ENCODE measurements at regions not wholly inside any gene's neighbourhood (a gene's known extent, or its start where the extent isn't known, plus 50 kb on each side); places are given as distances from the start of the nearest gene placed in this dataset.

- no peak for DNase-seq (ENCODE audit: low spot score)
- intact Hi-C loops (cut with DNase I): no loop called here
Observed at GRCh38 chr9:28887188-28887884, 1314.1 kb upstream of the C9orf72 start.

GRCh38 chr9:28888806-28889205, 1315.5 kb upstream of the C9orf72 start:
- DNase-seq (ENCODE audit: low spot score): no peak
- intact Hi-C loops (cut with DNase I): no loop called here

GRCh38 chr9:28892538-28892937, 1319.3 kb upstream of the C9orf72 start:
- DNase-seq (ENCODE audit: low spot score): no peak
- intact Hi-C loops (cut with DNase I): loop anchor here in 1 of 2 donors (1.0 kb wide), 1 partner anchor 10 kb away; no protein-coding TSS in a partner anchor

GRCh38 chr9:28899267-28899666, 1326.0 kb upstream of the C9orf72 start:
- intact Hi-C loops (cut with DNase I): no loop called here

GRCh38 chr9:28899926-28900325, 1326.6 kb upstream of the C9orf72 start:
- DNase-seq (ENCODE audit: low spot score): peak; percentile 70

More at GRCh38 chr9:28899267-28899666, 1326.0 kb upstream of the C9orf72 start:
- peak; percentile 69 for DNase-seq (ENCODE audit: low spot score)

DNA sequence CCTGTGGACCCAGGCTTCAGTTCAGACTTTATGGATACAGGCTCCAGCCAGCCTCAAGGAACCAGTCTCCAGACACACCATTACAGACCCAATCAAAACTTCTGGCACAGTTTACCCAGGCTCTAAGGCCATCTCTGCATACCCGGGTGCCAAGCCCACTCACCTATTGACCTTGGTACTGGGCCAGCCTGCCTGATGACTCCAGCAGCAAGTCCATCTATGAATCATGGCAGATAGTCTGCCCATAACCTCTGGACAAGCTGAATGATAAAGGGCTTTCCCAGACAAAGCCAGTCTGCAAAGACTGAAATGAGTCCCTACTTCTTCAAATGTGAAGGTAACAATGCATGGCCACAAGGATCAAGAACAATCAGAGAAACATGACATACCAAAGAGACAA, 1327.1 kb upstream of the C9orf72 start:
- DNase-seq (ENCODE audit: low spot score): no peak

More at GRCh38 chr9:28899926-28900325, 1326.6 kb upstream of the C9orf72 start:
- intact Hi-C loops (cut with DNase I): no loop called here

DNA sequence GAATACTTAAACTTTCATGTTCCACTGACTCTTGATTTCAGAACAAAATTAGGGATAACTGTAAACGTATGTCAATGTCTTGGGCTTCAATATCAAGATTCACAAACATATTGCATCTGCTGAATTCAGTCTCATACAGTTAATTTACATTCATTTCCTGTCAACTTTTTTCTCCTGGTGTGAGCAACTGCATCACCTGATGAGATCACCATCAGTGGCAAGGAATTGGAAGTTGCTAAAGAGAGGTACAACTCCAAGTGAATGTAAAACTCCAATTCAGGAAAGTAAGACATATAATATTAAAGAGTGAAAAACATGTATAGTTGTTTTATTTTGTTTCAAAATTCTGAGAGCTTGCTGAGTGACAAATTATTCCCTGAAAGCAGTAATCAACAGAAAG, 1336.2 kb upstream of the C9orf72 start:
- no peak for DNase-seq (ENCODE audit: low spot score)
- intact Hi-C loops (cut with DNase I): no loop called here

More for the DNA sequence above, 1327.1 kb upstream of the C9orf72 start:
- intact Hi-C loops (cut with DNase I): no loop called here

DNA sequence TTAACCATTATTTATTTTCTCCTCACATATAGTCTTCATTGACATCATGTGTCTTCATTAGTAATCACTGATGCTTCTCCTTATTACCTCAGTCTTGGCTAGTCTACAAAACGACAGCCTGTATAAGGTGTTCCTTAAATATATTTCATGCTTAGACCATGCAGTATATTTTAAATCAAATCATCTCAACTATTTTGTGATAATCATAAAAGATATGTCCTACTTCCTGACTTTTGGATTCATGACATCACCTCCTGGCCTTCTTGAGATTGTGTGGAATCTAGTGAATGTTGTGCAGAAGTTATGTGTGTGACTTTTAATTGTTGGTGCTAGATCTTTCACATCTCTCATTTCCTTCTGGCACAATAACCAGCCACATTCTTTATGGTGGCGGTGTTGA, 1339.3 kb upstream of the C9orf72 start:
- intact Hi-C loops (cut with DNase I): no loop called here

GRCh38 chr9:28915202-28915930, 1342.1 kb upstream of the C9orf72 start:
- no peak for DNase-seq (ENCODE audit: low spot score)
- intact Hi-C loops (cut with DNase I): no loop called here

More for the DNA sequence above, 1339.3 kb upstream of the C9orf72 start:
- DNase-seq (ENCODE audit: low spot score): no peak

DNA sequence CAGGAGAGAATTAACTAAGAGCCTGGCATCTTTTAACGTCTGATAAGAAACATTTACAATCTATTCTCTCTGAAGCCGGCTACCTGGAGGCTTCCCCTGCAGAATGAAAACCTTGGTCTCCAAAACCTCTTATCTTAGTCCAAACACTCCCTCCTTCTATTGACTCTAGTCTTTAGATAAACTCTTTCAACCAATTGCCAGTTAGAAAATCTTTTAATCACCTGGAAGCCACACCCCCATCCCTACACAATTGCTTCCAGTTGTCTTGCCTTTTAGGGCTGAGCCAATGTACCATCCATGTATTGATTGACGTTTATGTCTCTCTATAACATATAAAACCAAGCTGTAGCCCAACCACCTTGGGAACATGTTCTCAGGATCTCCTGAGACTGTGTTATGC, 1343.1 kb upstream of the C9orf72 start:
- intact Hi-C loops (cut with DNase I): no loop called here
- no peak for DNase-seq (ENCODE audit: low spot score)

- intact Hi-C loops (cut with DNase I): no loop called here
- no peak for DNase-seq (ENCODE audit: low spot score)
Observed at GRCh38 chr9:28921857-28922500, 1348.7 kb upstream of the C9orf72 start.

DNA sequence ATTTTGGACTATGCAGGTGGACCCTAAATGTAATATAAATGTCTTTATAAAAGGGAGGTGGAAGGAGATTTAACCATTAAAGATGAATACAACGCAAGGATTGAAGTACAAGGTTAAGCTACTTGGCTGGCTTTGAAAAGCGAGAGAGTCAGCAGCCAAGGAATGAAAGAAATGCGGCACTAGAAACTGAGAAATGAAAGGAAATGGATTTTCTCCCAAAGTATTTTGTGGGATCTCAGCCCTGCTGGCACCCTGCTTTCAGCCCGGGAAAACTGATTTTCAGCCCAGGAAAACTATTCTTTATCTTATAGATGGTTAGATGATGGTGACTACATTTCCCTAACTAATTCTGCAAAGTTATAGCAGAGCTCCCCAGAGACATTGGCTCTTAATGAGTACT, 1349.6 kb upstream of the C9orf72 start:
- DNase-seq (ENCODE audit: low spot score): no peak
- intact Hi-C loops (cut with DNase I): no loop called here

DNA sequence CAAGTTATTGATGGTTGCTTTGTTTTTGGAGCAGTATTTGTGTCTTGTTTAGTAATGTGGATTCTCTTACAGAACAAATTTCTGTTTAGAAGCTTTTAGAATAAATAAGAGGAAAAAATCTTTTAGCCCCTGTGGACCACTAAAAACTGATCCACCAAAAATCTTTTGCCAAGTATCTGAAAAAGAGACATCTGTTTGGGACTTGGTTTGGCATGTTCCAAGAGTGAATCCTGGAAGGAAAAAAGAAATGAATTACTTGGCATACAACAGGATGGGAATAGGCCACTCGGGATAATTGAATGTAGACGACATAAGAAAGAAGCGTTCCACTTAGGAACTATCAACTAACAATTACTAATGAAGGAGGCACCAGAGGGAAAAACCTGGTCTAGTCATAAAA, 1350.1 kb upstream of the C9orf72 start:
- intact Hi-C loops (cut with DNase I): no loop called here
- no peak for DNase-seq (ENCODE audit: low spot score)

GRCh38 chr9:28925157-28925556, 1351.9 kb upstream of the C9orf72 start:
- DNase-seq (ENCODE audit: low spot score): no peak
- intact Hi-C loops (cut with DNase I): no loop called here

DNA sequence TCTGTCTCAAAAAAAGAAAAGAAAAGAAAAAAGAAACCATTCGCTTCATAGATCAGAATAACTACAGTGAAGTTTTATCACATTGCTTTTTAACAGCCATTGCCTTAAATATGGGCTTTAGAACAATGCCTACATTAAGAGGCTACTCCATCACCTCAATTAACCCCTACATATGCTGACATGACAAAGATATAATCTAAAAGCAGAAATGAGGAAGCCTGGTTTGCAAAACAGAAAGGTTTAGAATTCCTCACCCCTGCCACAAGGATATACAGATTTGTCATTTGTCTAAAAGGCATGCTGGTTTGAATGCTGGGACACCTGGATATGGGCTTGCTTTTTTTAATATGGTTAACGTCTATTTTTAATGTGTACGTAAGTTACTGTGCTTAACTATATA, 1353.0 kb upstream of the C9orf72 start:
- intact Hi-C loops (cut with DNase I): loop anchor here in 1 of 2 donors (2.0 kb wide), 1 partner anchor 36 kb away; no protein-coding TSS in a partner anchor
- DNase-seq (ENCODE audit: low spot score): no peak

DNA sequence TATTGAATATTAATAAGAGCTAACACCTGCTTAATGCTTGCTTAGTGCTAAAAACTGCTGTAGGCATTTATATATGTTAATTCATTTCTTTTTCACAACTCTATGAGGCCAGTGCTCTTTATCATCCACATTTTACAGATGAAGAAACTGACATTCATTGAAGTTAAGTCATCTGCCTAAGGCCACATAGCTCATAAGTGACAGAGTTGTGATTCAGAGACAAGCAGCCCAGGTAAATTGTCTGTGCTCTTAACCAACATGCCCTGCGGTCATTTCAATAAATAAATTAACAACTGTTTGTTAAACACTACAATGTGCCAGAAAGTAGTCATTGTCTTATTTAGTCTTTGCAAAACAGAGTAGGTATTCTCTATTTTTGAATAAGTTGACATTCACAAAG, 1354.4 kb upstream of the C9orf72 start:
- intact Hi-C loops (cut with DNase I): loop anchor here in 1 of 2 donors (2.0 kb wide), 1 partner anchor 37 kb away; no protein-coding TSS in a partner anchor
- DNase-seq (ENCODE audit: low spot score): no peak

- no peak for DNase-seq (ENCODE audit: low spot score)
- intact Hi-C loops (cut with DNase I): no loop called here
Observed at GRCh38 chr9:28929433-28929832, 1356.2 kb upstream of the C9orf72 start.

DNA sequence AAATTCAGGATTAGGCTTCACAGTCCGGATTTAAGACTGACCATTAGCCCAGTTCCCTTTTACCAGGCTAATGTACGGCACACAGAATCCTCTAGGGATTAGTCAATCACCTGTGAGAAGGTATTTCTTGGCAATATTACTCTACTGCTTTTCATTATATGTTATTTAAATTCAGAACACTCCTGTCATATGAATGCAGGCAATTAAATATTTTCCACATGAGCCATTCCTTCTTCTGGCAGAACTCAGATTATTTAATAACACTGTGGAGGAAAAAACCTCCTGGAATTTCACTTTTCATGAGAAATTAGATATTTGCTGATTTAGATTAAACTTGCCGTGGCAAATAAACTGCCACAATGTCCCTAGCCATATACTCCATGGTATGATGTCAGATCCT, 1357.5 kb upstream of the C9orf72 start:
- intact Hi-C loops (cut with DNase I): no loop called here

DNA sequence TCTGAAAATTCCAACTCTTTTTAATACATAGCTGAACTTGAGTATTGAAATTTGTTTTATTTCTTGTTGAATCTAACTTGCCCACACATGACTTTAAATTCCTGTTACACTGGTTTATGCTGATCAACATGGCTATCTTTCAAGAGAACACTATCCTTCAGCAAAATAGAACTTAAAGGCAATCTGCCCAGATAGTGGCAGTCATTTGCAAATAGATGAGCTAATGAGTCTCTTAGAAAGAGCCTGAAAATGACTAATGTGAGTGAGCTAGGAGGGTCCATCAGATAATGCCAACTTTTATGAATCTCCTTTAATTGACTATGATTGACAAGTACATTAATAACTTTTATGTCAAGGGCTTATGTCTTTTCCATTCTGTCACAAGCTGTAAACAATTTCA, 1360.8 kb upstream of the C9orf72 start:
- intact Hi-C loops (cut with DNase I): no loop called here
- DNase-seq (ENCODE audit: low spot score): no peak

More for the DNA sequence above, 1357.5 kb upstream of the C9orf72 start:
- DNase-seq (ENCODE audit: low spot score): no peak

DNA sequence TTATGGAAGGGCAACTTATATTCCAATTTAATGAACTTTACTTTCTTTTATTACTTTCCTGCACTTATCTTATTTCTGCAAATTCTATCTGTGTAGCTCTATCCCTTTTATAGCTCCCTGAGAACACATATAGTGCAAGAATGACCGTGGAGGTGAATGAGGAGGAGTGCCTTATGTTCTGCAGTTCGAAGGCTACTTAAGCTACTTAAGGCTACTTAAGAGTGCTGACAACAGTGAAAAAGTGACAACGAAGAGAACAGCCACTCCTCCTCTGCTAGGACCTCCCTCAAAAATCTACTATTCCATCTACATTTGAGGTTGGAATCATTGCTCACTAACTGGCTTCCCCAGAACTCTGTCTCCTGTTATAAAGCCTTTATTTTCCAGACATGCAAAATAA, 1365.7 kb upstream of the C9orf72 start:
- DNase-seq (ENCODE audit: low spot score): no peak
- intact Hi-C loops (cut with DNase I): no loop called here

Measured in posterior vena cava (tissue), 2 donors.